Astrocyte of the hippocampus (primary cell): ENCODE measurements at regions not wholly inside any gene's neighbourhood (a gene's known extent, or its start where the extent isn't known, plus 50 kb on each side); places are given as distances from the start of the nearest gene placed in this dataset.
"Not testable (repeated sequence)": the region's sequence is repeated elsewhere in the genome, so short reads cannot be mapped to it uniquely, and the experiment has no call there.

ENCODE experiments used
- DNase-seq: peaks from one replicate; pipeline ENCODE4 v3.0.0; 2011; ENCODE audit warnings: low read depth, low spot score

- DNase-seq = peak; percentile 7
Measured at GRCh38 chr15:79539401-79539800, 107.3 kb downstream of the MINAR1 start.

DNA sequence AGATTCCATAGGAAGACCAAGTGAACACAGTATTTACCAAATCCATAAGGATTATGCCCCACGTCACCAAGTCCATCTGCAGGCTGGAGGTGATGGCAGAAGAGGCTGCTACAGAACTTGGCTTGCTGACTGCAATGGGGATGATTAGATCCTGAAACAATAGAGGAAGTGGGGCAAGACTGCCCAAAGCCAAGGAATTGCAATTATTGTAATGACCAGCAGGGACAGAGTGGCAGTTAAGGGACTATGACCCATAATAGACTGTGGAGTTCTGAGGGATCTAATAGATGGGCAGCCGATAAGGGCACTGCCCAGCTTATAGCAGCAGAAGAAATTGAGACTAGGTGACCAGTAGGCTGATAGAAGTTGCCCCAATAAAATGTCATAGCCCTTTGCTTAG, 108.4 kb downstream of the MINAR1 start:
- no peak for DNase-seq

DNA sequence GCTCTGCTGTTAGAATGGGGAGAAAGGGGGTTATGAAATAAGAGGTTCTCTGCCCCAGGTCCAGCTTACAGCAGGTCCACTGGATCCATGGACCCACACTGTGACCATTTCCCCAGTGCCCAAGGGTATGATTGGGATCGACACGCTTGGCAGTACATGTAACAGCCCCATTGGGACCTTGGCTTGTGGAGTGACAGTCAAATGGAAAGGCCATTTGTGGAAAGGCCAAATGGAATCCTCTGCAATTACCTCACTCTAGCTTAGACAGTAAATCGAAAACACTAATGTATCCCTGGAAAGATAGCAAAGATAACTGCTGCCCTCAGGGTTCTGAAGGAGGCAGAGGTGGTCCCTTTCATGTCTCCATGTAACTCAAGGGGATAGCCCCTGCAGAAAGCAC, 109.1 kb downstream of the MINAR1 start:
- no peak for DNase-seq

DNA sequence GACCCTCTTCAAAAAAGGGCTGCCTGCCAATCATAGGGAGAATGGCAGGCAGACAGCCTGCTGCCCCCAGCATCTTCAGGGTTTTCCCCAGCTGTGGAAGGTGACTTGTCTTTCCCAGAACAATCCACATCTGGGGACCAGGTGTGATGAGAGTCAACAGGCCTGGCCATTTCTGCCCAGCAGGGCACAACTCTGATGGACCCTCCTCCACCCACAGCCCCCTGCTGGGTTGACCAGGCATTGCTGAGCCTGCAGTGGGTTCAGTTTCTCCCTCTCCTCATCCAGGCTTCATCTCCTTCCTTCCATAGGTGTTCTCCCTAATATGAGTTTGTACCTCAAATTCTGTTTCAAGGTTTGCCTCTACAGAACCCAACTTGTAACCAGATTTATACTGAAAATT, 111.0 kb downstream of the MINAR1 start:
- no peak for DNase-seq

DNA sequence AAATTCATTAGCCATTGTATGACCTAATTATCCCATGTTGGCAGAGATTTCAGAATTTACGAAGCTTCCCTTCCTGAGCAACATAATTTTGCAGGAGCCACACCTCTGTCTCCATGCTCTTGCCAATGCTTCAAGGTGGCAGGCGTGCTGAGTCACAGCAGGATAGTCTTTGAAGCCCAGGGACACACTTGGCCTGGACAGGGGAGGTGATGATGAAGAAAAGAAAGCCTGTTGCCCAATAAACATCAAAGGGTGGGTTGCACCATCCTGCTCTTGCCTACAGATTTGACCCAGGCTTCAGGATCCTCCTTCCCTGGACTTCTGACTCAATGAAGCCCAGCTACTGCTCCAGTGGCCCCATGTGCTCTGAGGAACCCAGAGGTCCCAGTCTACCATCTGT, 117.1 kb downstream of the MINAR1 start:
- no peak for DNase-seq

DNA sequence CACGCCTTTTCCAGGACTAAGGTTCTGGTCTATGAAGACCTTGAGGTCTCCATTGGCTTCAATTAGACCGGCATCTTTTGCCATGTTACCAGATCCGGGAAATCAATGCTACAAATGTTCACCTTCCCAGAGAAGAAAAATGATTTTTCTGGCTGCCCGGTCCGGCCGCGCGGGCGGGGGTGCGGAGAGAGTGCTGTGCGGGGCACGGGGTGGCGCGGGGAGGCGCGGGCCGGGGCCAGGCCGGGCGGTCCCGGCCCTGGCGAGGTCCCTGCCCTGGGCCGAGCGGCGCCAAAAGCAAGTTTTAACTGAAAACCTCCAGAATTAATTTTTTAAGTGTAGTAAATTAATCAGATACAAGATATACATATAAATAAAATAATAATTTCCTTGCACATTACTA, 128.2 kb downstream of the MINAR1 start:
- DNase-seq = no peak

DNA sequence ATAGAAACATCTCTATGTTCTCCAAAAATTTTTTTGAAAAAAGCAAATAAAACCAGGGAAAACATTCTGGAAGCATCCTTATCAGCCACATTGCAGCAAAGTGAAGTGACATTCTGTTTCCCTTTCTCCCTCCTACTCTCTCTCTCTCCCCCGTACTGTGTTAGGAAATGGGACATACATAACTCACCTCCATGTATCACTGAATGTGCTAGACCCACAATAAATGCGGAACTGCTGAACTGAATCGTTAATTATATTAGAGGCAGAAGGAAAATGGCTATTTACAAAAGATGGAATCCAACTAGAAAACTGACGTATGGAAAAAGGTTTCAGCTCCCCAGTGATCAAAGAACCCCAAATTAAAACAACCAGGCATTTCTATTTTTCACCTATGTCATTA, 129.8 kb downstream of the MINAR1 start:
- DNase-seq = no peak

DNA sequence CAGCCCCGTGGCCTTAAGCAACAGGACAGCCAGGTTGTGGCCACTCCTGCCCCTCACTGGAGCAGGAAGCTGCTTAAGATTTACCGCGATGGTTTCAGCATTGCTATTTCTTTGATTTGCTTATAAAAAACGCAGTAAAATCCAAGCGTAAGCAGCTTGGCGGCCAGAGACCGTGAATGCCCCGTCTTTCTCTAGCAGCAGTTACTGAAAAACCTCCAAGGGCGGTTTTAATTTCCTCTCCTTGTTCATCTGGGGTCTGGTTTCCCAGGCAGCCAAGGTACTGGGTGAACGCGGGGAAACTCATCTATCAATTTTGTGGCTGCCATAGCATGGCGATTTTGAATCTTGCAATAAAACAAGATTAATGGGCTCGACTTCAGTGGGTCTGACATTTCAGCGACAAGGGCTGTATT, 130.3 kb downstream of the MINAR1 start:
- no peak for DNase-seq

DNA sequence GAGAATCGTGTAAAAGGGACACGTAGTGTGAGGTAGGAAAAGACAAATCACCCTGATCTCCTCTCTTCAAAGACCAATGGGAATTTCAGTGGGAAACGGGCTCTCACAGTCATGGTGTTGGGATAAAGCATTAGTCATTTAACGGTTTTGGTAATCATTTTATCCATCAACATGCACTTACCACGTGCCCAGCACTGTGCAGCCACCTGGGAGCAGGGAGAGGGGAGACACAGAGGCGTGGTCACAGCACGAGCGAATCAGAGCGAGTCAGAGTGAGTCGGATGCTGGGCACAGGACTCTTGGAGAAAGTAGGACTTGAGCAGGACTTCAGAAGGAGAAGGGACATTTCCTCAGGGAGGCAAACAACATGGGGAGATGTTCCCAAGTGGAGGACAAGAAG, 130.8 kb downstream of the MINAR1 start:
- DNase-seq = no peak

DNA sequence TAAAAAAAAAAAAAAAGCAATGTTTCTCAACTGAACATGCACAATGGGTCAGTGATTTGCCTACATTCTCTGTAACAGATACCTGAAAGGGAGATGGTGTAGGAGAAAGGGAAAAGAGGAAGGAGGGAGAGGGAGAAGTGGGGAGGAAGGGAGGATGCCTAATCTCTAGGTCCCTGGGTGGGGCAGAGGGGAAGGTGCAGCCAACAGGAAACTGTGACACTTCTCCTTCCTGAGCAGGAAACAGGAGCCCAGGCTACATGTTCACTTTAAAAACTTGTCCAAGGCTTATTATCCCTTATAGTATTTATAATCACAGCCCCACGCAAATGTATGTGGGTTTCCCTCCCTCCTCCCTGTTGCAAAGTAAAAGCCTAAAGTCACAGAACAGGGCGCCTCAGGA, 137.9 kb downstream of the MINAR1 start:
- no peak for DNase-seq

DNA sequence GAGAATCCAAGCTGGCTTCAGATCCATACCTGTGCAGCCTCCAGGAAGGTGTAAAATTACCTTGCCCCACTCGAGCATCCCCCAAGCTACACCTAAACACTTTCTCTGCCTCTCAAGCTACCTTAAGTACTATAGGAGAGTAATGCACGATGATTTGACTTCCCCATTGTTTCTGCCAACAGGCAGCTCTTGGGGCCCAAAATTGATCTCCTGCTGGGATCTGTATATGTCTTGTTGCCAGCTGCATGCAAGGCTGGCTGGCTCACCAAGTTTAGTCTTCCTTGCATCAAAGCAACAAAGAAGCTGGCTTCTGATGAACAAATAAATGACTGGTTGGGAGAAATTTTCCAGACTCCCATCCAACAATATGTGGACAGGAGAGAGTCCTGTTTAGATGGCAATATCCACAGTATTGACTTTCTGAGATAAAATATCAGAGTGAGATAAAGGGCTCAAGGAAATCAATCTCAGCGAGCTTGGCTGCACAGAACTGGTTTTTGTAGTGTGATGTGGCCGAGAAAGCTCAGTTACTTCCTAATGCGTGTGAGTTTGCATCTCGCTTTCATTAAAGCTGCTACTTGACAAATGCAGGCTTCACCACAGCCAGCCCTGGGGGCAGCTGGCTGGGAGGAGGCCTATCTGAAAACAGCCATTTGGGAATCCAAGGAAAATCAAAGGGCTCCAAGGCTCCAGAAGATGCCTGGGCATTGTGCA, 140.7 kb downstream of the MINAR1 start:
- no peak for DNase-seq

- DNase-seq = not testable (repeated sequence)
Measured at GRCh38 chr15:79574431-79575273, 142.5 kb downstream of the MINAR1 start.

DNA sequence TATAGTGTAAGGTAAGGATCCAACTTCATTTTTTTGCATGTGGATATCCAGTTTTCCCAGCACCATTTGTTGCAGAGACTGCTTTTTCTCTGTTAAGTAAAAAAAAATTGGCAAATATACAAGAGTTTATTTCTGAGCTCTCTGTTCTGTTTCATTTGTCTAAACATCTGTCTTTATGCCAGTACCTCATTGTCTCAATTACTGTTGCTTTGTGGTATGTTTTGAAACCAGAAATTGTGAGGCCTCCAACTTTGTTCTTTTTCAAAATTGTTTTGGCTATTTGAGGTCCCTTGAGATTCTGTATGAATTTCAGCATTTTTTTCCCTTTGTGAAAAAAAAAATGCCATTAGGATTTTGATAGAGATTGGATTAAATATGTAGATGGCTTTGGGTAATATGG, 150.5 kb downstream of the MINAR1 start:
- no peak for DNase-seq

GRCh38 chr15:79592126-79592525, 160.0 kb downstream of the MINAR1 start:
- no peak for DNase-seq

DNA sequence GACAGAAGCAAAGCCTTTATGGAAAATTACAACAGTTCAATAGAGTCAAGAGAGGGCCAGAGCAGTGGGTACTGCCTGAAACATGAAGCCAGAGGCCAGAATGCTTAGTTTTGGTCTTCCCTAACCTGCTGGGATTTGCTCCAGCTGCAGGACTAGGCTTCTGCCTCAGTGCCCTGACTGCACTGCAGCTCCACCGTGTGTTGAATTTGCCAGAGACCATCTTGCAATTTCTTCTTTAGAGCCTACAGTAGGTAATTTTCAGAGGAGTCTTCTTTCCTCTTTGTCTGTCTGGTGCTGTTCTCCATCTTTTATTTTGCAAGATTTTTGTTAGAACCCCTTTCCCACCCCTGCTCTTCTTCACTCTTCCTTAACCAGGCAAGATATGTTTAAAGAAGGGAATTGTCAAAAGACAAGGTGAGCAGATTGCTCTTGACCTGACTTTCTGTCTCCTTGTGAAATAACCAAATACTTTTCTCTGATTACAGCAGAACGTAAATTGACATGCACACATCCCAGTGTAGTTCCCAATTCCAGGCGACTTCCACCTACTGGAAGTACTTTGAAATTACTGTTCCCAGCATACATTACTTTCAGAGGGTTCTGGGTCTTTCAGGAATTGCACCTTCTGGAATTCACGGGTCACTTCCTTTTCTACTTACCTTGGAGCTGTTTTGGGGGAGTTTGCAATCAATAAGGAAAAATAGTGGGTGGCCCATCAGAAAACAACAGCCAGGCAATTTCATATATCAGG, 161.2 kb downstream of the MINAR1 start:
- DNase-seq = no peak

- no peak for DNase-seq
Measured at GRCh38 chr15:79595306-79595705, 163.2 kb downstream of the MINAR1 start.

- DNase-seq = peak; percentile 73
Measured at GRCh38 chr15:79595995-79596622, 164.0 kb downstream of the MINAR1 start.

DNA sequence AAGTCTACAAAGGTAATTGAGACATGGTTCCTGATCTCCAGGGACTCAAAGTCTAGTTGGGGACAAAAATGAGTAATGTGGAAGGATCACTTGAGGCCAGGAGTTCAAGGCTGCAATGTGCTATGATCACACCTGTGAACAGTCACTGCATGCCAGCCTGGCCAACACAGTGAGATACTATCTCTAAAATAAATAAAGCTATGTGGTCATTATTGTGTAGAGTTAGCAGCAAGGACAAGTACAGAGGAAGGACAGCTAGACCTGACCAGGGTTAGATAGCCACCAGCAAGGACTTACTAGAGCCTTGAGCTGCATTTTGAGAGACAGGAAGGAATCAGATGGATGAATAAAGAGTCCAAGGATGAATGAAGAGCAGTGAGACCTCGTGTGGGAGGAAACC, 166.5 kb downstream of the MINAR1 start:
- no peak for DNase-seq

DNA sequence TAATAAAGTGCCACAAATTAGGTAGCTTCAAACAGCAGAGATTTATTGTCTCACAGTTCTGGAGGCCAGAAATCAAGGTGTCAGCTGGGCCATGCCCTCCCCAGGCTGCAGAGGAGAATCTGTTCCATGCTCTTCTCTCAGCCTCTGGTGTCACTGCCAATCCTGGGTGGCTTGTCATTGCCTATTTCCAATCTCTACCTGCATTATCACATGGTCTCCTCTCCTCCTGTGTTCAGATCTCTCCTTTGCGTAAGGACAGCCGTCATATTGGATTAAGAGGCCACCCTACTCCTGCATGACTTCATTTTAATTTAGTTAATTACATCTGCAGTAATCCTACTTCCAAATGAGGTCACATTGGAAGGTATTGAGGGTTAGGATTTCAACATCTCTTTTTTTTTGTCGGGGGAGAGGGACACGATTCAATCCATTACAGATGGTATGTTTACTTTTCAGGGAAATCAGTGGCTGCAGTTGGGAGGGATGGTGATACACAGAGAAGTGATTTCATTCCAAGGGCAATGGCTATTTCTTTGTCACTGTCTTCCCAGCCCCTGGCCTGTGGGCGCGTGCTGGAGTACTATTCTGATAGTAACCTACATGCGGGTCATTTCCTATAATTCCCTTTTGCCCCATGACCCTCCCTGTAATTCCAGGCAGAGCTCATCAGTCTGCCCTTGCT, 169.4 kb downstream of the MINAR1 start:
- no peak for DNase-seq

GRCh38 chr15:79602180-79602579, 170.0 kb downstream of the MINAR1 start:
- DNase-seq = no peak

GRCh38 chr15:79602731-79603130, 170.6 kb downstream of the MINAR1 start:
- no peak for DNase-seq
